B cell (primary cell): ENCODE measurements at regions not wholly inside any gene's neighbourhood (a gene's known extent, or its start where the extent isn't known, plus 50 kb on each side); places are given as distances from the start of the nearest gene placed in this dataset.

Source experiments
- ATAC-seq: fragments of 200-7000 bp; cut with Tn5 transposase; one replicate; pipeline ENCODE4 v1.10.0; 2021; ENCODE audit warnings: low read depth, mild to moderate bottlenecking, moderate number of reproducible peaks, moderate library complexity
- CTCF ChIA-PET: fragments of 350-600 bp; sonication (Branson Sonifier 250); formaldehyde crosslinking; loops from one replicate; lab custom pipeline; 2021; ENCODE audit warnings: antibody characterized with exemption, inconsistent platforms; lab: Charles Lee
- POLR2A ChIA-PET: fragments of 350-600 bp; sonication (Branson Sonifier 250); formaldehyde crosslinking; loops from one replicate; lab custom pipeline; 2021; ENCODE audit warnings: antibody characterized with exemption; lab: Charles Lee
- DNase-seq: peaks from one replicate; pipeline ENCODE4 v3.0.0; 2013
- H2AFZ ChIP-seq: 2 replicates; pipeline ENCODE4 v1.6.1; 2012; ENCODE audit warnings: mild to moderate bottlenecking, low read depth, low read length; ENCODE audit not compliant: insufficient read depth, poor library complexity, severe bottlenecking
- H3K27ac ChIP-seq, 2 donors: 1 replicate in 1 of 2; 2 replicates in 1 of 2; pipeline ENCODE4 v1.5.1; 2012 to 2013; ENCODE audit warnings: low read length in 2 of 2, mild to moderate bottlenecking in 2 of 2, moderate library complexity in 1 of 2
- H3K27me3 ChIP-seq, 4 experiments: fragments of 200-600 bp in 1 of 4; sonication (generic) in 1 of 4; replicated peaks in 1 of 4; 1 replicate in 2 of 4; 2 replicates in 2 of 4; pipeline versions ENCODE4 v1.6.1 to v1.7.0; 2013 to 2016; ENCODE audit warnings: low read length in 3 of 4, mild to moderate bottlenecking in 2 of 4, mixed read lengths in 1 of 4, moderate library complexity in 1 of 4; ENCODE audit not compliant: insufficient read depth in 4 of 4, control insufficient read depth in 3 of 4; ENCODE audit errors: control extremely low read depth in 1 of 4
- H3K36me3 ChIP-seq, 2 experiments: replicated peaks in 1 of 2; 1 replicate in 1 of 2; 2 replicates in 1 of 2; pipeline versions ENCODE4 v1.6.1 to v1.7.1; 2013; ENCODE audit warnings: low read length in 1 of 2; ENCODE audit not compliant: insufficient read depth in 2 of 2, control insufficient read depth in 1 of 2; ENCODE audit errors: control extremely low read depth in 1 of 2, extremely low read depth in 1 of 2
- H3K4me1 ChIP-seq, 2 donors: fragments of 200-600 bp in 1 of 2; sonication (generic) in 1 of 2; 1 replicate in 1 of 2; 2 replicates in 1 of 2; pipeline versions ENCODE4 v1.5.1 to v1.6.1; 2013 to 2017; ENCODE audit warnings: low read length in 2 of 2; ENCODE audit not compliant: control insufficient read depth in 2 of 2, insufficient read depth in 2 of 2
- H3K4me2 ChIP-seq: replicated peaks from 2 replicates; pipeline ENCODE3; 2012; ENCODE audit warnings: mild to moderate bottlenecking, low read depth, low read length; ENCODE audit not compliant: poor library complexity, severe bottlenecking
- H3K4me3 ChIP-seq, 5 experiments: fragments of 200-600 bp in 1 of 5; sonication (generic) in 1 of 5; 1 replicate in 3 of 5; 2 replicates in 2 of 5; pipeline versions ENCODE4 v1.5.1 to v1.7.0; 2011 to 2016; ENCODE audit warnings: low read length in 4 of 5, mild to moderate bottlenecking in 4 of 5, low read depth in 2 of 5, control low read depth in 1 of 5, moderate library complexity in 1 of 5; ENCODE audit not compliant: insufficient read depth in 1 of 5; ENCODE audit errors: control extremely low read depth in 1 of 5, extremely low read depth in 1 of 5
- H3K79me2 ChIP-seq: fragments of 200-600 bp; sonication (generic); one replicate; pipeline ENCODE4 v1.6.0; 2016; ENCODE audit warnings: low read length; ENCODE audit not compliant: control insufficient read depth, insufficient read depth
- H3K9ac ChIP-seq: fragments of 200-600 bp; sonication (generic); 2 replicates; pipeline ENCODE4 v1.6.1; 2017; ENCODE audit warnings: mild to moderate bottlenecking, low read length, moderate library complexity
- H3K9me3 ChIP-seq, 3 donors: one replicate each; pipeline versions ENCODE4 v1.6.1 to v1.7.1; 2013; ENCODE audit warnings: low read length in 2 of 3; ENCODE audit not compliant: control insufficient read depth in 2 of 3, insufficient read depth in 1 of 3; ENCODE audit errors: control extremely low read depth in 1 of 3
- H4K20me1 ChIP-seq: 2 replicates; pipeline ENCODE4 v1.6.0; 2012; ENCODE audit warnings: mild to moderate bottlenecking, low read length; ENCODE audit not compliant: insufficient read depth, control insufficient read depth, poor library complexity, severe bottlenecking
- H3K27ac Mint-ChIP-seq: one replicate; pipeline ENCODE4 v1.8.0; 2021; ENCODE audit warnings: mixed read lengths
- H3K27me3 Mint-ChIP-seq: one replicate; pipeline ENCODE4 v1.8.0; 2021; ENCODE audit warnings: mixed read lengths
- H3K4me1 Mint-ChIP-seq: one replicate; pipeline ENCODE4 v1.8.0; 2021; ENCODE audit warnings: mixed read lengths
- H3K4me3 Mint-ChIP-seq: one replicate; pipeline ENCODE4 v1.8.0; 2021; ENCODE audit warnings: mixed read lengths
- H3K9me3 Mint-ChIP-seq: one replicate; pipeline ENCODE4 v1.8.0; 2022; ENCODE audit warnings: mixed read lengths; ENCODE audit not compliant: insufficient read depth
- EZH2 ChIP-seq: IDR thresholded peaks from 2 replicates; pipeline ENCODE4 v1.6.1; 2012; ENCODE audit warnings: borderline replicate concordance, low read depth, mild to moderate bottlenecking, moderate library complexity, low read length; ENCODE audit not compliant: insufficient read depth, poor library complexity, severe bottlenecking
- WGBS: methylation state at CpG from one replicate; pipeline ENCODE4 v1.1.5; 2013; ENCODE audit warnings: missing lambda C conversion rate; ENCODE audit not compliant: insufficient coverage; 5-methylcytosine and 5-hydroxymethylcytosine counted together
- intact Hi-C: fragments of 100-400 bp; cut with micrococcal nuclease; formaldehyde crosslinking; loops from one replicate; pipeline ENCODE4 v1.10.0; 2022
- TF ChIP-seq, protein P1 (sequence below): fragments of 200-600 bp; IDR thresholded peaks from one replicate; pipeline ENCODE4 v1.8.0; 2022; ENCODE audit warnings: antibody characterized with exemption, mild to moderate bottlenecking

DNA sequence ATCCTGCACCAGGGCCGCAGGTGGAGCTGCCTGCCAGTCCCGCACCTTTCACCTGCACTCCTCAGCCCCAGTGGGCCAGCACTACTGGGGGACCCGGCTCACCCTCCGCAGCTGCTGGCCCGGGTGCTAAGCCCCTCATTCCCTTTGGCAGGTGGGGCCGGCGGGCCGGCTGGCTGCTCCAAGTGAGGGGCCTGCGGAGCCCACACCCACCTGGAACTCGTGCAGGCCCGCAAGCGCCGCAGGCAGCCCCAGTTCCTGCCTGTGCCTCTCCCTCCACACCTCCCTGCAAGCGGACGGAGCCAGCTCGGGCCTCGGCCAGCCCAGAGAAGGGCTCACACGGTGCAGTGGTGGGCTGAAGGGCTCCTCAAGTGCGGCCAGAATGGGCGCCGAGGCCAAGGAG, 199.0 kb upstream of the HS3ST5 start:
- Histone ChIP-seq H3K79me2 (no peaks in the 10 kb centered on the region), H3K4me3 (no peak overlapping the region), H3K9me3 (peaks cover 0 to 12% (median 0%) of the 10 kb centered on the region in 3 donors), H3K27me3 (no peaks in the 10 kb centered on the region), H4K20me1 (no peaks in the 10 kb centered on the region), H3K4me1 (no peaks in the 10 kb centered on the region), H3K36me3 (no peaks in the 10 kb centered on the region), H3K4me2 (no peak overlapping the region), H3K27ac (no peak overlapping the region), H2AFZ (no peak overlapping the region), H3K9ac (no peak overlapping the region)
- Mint-ChIP-seq H3K27me3 (no peaks in the 10 kb centered on the region), H3K4me1 (no peaks in the 10 kb centered on the region), H3K27ac (no peak overlapping the region), H3K4me3 (no peak overlapping the region), H3K9me3 (peaks cover 8% of the 10 kb centered on the region)
- DNase-seq (no peak), ATAC-seq (no peak)
- ChIA-PET CTCF (no interaction called here), POLR2A (no interaction called here)
- TF ChIP-seq, protein P1, sequence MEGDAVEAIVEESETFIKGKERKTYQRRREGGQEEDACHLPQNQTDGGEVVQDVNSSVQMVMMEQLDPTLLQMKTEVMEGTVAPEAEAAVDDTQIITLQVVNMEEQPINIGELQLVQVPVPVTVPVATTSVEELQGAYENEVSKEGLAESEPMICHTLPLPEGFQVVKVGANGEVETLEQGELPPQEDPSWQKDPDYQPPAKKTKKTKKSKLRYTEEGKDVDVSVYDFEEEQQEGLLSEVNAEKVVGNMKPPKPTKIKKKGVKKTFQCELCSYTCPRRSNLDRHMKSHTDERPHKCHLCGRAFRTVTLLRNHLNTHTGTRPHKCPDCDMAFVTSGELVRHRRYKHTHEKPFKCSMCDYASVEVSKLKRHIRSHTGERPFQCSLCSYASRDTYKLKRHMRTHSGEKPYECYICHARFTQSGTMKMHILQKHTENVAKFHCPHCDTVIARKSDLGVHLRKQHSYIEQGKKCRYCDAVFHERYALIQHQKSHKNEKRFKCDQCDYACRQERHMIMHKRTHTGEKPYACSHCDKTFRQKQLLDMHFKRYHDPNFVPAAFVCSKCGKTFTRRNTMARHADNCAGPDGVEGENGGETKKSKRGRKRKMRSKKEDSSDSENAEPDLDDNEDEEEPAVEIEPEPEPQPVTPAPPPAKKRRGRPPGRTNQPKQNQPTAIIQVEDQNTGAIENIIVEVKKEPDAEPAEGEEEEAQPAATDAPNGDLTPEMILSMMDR, result no peak
- TF ChIP-seq EZH2, result no peak
- intact Hi-C loops, result no loop called here
- WGBS, result 93% methylated on average over 21 of the region's 21 CpGs

DNA sequence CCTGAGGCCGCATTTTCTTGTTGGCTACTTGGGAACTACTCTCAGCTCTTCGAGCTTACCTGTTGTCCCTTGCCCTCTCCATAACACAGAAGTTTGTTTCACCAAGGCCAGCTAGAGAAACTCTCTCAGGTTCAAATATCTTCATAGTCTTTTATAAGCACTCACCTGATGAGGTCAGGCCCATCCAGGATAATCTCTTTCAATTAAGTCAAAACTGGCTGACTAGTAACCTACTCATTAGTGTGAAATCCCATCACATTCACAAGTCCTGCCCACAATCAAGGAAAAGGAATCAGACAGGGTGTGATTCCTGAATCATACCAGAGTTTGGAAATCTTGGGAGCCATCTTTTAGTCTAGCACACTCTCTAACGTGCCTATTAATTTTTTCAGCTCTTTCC, 195.2 kb upstream of the HS3ST5 start:
- H3K9ac ChIP-seq, result no peak overlapping the region
- no peaks in the 10 kb centered on the region for H3K27me3 ChIP-seq
- no peaks in the 10 kb centered on the region for H3K79me2 ChIP-seq
- H3K9me3 ChIP-seq, result peaks cover 0 to 21% (median 0%) of the 10 kb centered on the region in 3 donors
- WGBS, result 72% methylated on average over 2 of the region's 3 CpGs
- H3K4me3 ChIP-seq, result no peak overlapping the region
- no peak for DNase-seq
- Mint-ChIP-seq H3K27ac (no peak overlapping the region), H3K27me3 (no peaks in the 10 kb centered on the region), H3K9me3 (peaks cover 5% of the 10 kb centered on the region), H3K4me1 (no peaks in the 10 kb centered on the region), H3K4me3 (no peak overlapping the region)
- no peak overlapping the region for H3K27ac ChIP-seq
- CTCF ChIA-PET, result no interaction called here
- no peaks in the 10 kb centered on the region for H4K20me1 ChIP-seq
- TF ChIP-seq, protein P1, result no peak
- no peak for TF ChIP-seq EZH2
- POLR2A ChIA-PET, result no interaction called here
- intact Hi-C loops, result no loop called here
- no peaks in the 10 kb centered on the region for H3K36me3 ChIP-seq
- no peak overlapping the region for H3K4me2 ChIP-seq
- no peak overlapping the region for H2AFZ ChIP-seq
- no peaks in the 10 kb centered on the region for H3K4me1 ChIP-seq
- no peak for ATAC-seq
